LNCAP (cell line): ENCODE measurements at regions not wholly inside any gene's neighbourhood (a gene's known extent, or its start where the extent isn't known, plus 50 kb on each side); places are given as distances from the start of the nearest gene placed in this dataset.

Experiments
- TF ChIP-seq, protein P1 (sequence below): fragments of 450-650 bp; IDR thresholded peaks from 2 replicates; pipeline ENCODE4 v1.5.1; 2017; ENCODE audit warnings: mild to moderate bottlenecking

DNA sequence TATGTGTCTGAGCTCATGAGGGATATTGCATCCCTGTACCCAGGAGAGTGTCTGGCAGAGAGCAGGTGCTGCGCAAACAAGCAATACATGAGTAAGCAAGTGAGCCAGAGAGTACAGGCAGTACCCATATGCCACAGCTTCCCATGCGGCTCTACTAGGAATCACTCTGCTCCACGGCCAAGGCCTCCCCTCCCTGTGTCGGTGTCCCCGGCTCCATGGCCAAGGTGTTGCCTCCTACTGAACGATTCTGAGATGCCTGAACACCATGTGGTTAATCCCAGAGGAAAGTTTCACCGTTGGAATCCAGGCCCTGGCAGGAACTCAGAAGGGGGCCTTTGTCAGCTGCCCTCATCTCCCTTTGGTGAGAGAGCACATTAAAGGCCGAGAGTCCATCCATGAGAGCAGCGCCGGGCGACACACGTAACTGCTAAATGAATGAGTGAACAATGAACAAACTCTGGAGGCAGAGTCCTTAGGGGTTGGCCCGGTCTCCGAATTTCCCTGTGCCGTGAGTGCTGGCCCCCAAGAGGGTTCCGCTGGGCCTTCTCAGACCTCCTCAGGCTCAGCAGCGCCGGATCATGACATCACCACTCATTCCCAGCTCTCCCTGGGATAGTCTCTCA is 136.0 kb upstream of the FAM20C start:
- TF ChIP-seq, protein P1, sequence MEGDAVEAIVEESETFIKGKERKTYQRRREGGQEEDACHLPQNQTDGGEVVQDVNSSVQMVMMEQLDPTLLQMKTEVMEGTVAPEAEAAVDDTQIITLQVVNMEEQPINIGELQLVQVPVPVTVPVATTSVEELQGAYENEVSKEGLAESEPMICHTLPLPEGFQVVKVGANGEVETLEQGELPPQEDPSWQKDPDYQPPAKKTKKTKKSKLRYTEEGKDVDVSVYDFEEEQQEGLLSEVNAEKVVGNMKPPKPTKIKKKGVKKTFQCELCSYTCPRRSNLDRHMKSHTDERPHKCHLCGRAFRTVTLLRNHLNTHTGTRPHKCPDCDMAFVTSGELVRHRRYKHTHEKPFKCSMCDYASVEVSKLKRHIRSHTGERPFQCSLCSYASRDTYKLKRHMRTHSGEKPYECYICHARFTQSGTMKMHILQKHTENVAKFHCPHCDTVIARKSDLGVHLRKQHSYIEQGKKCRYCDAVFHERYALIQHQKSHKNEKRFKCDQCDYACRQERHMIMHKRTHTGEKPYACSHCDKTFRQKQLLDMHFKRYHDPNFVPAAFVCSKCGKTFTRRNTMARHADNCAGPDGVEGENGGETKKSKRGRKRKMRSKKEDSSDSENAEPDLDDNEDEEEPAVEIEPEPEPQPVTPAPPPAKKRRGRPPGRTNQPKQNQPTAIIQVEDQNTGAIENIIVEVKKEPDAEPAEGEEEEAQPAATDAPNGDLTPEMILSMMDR = no peak

GRCh38 chr7:57071-57470 is 135.3 kb upstream of the FAM20C start:
- TF ChIP-seq, protein P1 = no peak

DNA sequence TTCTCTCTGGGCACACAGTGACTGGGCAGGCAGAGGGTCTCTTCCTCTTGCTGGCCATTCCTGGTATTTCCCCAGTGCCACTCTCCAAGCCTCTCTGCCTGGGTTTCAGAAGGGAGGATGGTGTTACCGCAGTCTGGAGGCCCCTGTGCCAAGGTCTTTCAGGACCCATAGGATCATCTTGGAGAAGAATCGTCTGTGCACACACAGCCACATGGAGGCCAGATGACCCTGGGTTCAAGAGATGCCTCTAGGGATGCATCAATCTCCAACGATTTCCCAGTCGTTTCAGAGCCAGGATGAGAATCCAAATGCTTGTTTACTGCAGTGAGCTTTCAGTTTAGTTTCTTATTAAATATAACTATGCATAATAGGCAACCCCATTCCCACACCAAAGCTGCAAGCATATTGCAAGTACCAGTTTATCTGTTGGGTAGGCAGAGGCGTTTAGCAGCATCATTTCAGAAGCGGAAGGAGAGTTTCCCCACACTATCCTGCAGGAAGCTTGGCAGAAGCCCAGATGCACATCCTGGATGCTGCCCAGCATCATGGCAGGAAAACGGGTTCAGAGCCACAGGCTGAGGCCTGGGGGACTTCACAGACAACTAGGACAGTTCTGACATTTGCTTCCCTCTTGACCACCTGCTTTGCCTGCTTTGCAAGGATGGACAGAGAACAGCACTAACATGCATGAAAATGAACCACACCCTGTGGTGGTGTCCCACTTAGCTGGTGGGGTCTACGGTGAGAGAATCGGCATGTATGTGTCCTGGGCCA is 134.7 kb upstream of the FAM20C start:
- TF ChIP-seq, protein P1 = no peak

DNA sequence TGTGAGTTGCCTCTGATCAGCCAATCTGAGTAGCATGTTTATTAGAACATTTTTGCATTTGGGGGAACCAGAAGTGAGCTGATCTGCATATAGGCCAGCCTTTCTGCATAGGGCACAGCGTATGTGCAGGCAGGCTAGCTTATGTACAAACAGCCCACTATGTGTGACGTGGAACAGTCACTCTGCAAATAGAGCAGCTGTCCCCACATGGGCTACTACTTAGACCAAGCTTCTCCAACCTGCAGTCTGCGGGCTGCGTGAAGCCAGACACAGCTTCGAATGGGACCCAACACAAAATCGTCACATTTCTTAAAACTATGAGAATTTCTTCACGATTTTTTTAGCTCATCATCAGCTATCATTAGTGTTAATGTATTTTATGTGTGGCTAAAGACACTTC is 134.1 kb upstream of the FAM20C start:
- TF ChIP-seq, protein P1 = no peak

GRCh38 chr7:59079-60016 is 133.0 kb upstream of the FAM20C start:
- TF ChIP-seq, protein P1 = no peak

- TF ChIP-seq, protein P1 = no peak
Measured at GRCh38 chr7:60017-60675, 132.2 kb upstream of the FAM20C start.

- TF ChIP-seq, protein P1 = no peak
Measured at GRCh38 chr7:60706-61105, 131.7 kb upstream of the FAM20C start.
